B cell (primary cell): ENCODE measurements at regions not wholly inside any gene's neighbourhood (a gene's known extent, or its start where the extent isn't known, plus 50 kb on each side); places are given as distances from the start of the nearest gene placed in this dataset.
"Not testable (repeated sequence)": the region's sequence is repeated elsewhere in the genome, so short reads cannot be mapped to it uniquely, and the experiment has no call there.

Experiments used
- CTCF ChIP-seq: fragments of 200-600 bp; IDR thresholded peaks from one replicate; pipeline ENCODE4 v1.8.0; 2022; ENCODE audit warnings: antibody characterized with exemption, mild to moderate bottlenecking
- EZH2 ChIP-seq: IDR thresholded peaks from 2 replicates; pipeline ENCODE4 v1.6.1; 2012; ENCODE audit warnings: borderline replicate concordance, low read depth, mild to moderate bottlenecking, moderate library complexity, low read length; ENCODE audit not compliant: insufficient read depth, poor library complexity, severe bottlenecking

GRCh38 chr4:34434377-34434776, 1809.9 kb downstream of the ARAP2 start:
- not testable (repeated sequence) for TF ChIP-seq CTCF, EZH2
